HG02763 (cell line): ENCODE measurements at regions not wholly inside any gene's neighbourhood (a gene's known extent, or its start where the extent isn't known, plus 50 kb on each side); places are given as distances from the start of the nearest gene placed in this dataset.

Experiments
- ATAC-seq: cut with Tn5 transposase; IDR thresholded peaks from one replicate; pipeline ENCODE4 v1.9.1; 2021; ENCODE audit warnings: mild to moderate bottlenecking, moderate library complexity; ENCODE audit not compliant: unreplicated experiment

- ATAC-seq, result no peak
Measured at GRCh38 chr2:71749671-71750101, 296.3 kb downstream of the DYSF start.

DNA sequence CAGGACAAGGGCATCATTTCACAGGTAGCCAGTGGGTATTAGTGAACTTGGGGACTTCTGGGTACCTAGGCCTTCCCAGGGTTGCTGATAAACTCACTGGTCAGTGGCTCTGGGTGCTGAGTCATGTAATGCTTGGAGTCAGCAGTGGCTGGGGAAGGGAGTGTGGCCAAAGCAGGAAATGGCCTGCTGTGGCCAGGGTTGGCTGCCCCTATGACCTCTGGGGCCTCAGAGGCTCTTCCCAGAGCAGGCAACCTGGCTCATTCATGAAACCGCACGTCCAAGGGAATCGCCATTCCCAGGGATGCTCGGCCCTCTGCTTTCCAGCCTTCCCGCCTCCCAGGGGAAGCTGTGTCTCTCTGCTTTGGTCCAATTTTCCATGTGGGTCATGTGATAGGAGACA is 294.9 kb downstream of the DYSF start:
- ATAC-seq, result no peak

DNA sequence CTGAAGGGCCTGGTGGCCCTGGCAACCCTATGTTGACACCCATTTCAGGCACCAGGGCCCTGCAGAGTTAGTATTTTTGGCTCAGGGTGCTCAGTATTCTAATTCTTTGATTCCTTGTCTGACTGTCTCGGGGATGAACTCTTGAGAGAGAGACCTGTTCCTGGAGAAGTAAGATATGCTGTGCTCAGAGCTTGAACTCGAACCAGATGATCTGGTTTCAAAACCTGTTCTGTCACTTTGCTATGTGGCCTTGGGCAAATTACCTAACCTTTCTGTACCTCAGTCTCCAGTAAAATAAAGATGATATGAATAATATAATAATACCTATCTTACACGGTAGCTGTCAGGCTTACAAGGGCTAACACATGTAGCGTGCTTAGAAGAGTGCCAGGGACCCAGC is 294.2 kb downstream of the DYSF start:
- ATAC-seq, result no peak

DNA sequence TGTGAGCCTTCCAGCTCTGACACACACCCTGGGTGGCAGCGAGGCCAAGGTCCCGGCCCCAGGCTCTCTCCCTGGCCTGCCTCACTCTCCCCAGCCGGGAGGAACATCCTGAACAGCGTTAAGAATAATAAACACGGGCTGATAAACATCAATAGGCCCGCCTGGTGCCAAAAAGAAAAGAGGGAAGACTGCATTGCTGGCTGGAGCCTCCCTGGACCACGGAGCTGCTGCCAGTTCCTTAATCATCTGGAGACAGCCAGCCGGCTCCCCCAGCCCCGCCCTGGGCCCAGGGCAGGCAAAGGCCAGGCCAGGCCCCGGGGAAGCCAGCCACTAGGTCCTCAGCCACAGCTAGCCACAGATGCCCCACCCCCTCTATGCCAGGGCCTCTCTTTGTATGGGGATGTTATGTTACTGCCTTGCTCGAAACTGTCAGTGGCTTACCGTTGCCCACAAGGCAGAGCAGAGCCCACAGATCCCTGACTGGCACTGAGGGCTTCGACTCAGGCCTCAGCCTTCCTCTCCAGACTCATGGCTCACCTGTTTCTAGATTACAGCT is 293.7 kb downstream of the DYSF start:
- no peak for ATAC-seq

DNA sequence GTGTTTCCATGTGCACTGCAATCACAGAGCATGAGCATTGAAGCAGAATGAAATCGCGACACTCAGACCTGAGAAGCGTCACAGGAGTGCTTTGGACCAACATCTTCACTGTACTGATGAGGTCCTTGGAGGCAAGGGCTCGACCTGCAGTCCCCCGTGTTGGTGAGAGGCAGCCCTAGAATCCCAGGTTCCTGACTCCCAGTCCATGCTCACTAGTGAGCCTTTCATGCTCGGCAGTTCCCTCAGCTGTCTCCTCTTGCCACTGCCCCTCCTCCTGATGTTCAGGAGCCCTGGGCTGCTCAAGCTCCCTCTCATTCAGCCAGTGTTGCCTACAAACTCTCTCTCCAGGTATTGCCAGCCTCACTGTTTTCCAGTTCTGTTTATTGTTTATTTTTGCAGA is 291.4 kb downstream of the DYSF start:
- ATAC-seq, result no peak

- ATAC-seq, result no peak
Measured at GRCh38 chr2:71743995-71744675, 290.8 kb downstream of the DYSF start.

DNA sequence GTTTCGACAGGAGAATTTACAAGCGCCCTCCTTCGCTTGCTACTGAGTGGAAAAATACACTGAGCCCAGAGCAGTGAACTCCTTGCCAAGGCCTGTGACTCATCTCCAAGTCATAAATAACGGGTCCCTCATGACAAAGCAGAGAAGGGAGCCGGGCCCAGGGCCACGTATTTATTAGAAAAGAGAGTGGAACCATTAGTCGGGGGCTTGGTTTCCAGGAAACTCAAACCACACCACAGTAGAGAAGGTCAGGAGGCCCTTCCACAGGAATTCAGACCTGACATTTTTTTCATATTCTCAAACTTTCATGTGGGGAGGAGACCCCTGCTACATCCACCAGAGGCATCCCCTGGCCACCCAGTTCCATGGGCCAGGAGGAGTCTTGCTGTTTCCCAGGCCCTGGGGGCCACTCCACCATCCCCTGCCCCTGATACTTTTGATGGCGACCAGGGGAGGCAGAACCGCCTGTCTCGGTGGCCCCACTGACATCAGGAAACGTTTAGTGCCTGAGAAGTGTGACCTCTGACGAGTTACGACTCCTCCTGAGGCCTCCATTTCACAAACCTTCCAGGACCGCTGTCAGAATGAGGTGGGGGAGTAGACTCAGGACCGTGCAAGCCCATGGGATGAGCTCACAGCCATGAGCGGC is 289.7 kb downstream of the DYSF start:
- ATAC-seq, result no peak

DNA sequence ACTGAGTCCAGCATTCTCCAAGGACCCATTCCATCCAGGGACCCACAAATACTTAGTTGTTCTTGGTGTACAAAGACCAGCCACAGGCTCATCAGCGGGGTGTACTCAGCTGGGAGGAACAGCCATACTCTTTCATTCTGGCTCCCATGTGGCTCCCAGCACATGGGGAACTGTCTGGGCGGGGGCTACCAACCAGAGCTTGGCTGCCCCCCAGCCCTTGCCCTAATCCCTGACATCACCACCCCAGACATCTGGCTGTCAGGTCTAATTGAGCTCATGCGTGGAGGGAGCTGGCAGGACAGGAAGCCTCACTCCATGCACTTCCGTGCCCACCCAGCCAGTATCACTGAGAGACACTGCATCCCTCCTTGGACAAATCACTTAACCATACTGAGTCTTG is 283.6 kb downstream of the DYSF start:
- no peak for ATAC-seq

GRCh38 chr2:71736091-71736861 is 282.9 kb downstream of the DYSF start:
- ATAC-seq, result no peak
